HEK293 (cell line): ENCODE measurements at regions not wholly inside any gene's neighbourhood (a gene's known extent, or its start where the extent isn't known, plus 50 kb on each side); places are given as distances from the start of the nearest gene placed in this dataset.
A peak's percentile ranks its signal among the peaks of the same experiment; 100 is the strongest.

Experiments used
- CTCF ChIA-PET: fragments of 350-600 bp; formaldehyde crosslinking; extraction: SDS; loops from one replicate; lab custom pipeline; 2021; ENCODE audit warnings: antibody characterized with exemption; lab: Yijun Ruan, JAX
- POLR2A ChIA-PET: fragments of 300-600 bp; formaldehyde crosslinking; extraction: SDS; loops from one replicate; lab custom pipeline; 2020; ENCODE audit warnings: antibody characterized with exemption, inconsistent platforms; lab: Yijun Ruan, JAX
- H3K27ac ChIP-seq: fragments of 200-500 bp; sonication (Bioruptor generic); 2 replicates; pipeline ENCODE4 v1.5.1; 2014; ENCODE audit warnings: low read depth, low read length, control low read depth, inconsistent platforms; ENCODE audit errors: extremely low read depth
- H3K36me3 ChIP-seq, 2 experiments: fragments of 200-500 bp in 1 of 2; sonication (Bioruptor generic) in 1 of 2; 1 replicate in 1 of 2; 2 replicates in 1 of 2; pipeline ENCODE4 v1.5.1; 2014 to 2017; ENCODE audit warnings: inconsistent platforms in 2 of 2, low read length in 2 of 2; ENCODE audit not compliant: control insufficient read depth in 2 of 2, insufficient read depth in 1 of 2
- H3K4me1 ChIP-seq: fragments of 200-500 bp; sonication (Bioruptor generic); 2 replicates; pipeline ENCODE4 v1.5.1; 2014; ENCODE audit warnings: mild to moderate bottlenecking, low read length, inconsistent platforms; ENCODE audit not compliant: control insufficient read depth, insufficient read depth
- H3K4me3 ChIP-seq: 2 replicates; pipeline ENCODE4 v1.5.1; 2011; ENCODE audit warnings: low read depth, mild to moderate bottlenecking, control low read depth, low read length, moderate library complexity
- H3K9me3 ChIP-seq: fragments of 200-500 bp; sonication (Bioruptor generic); 2 replicates; pipeline ENCODE4 v1.5.1; 2014; ENCODE audit warnings: low read depth, low read length, inconsistent platforms; ENCODE audit not compliant: control insufficient read depth, insufficient read depth
- EGR2 ChIP-seq: fragments of 450-650 bp; formaldehyde crosslinking; IDR thresholded peaks from 2 replicates; pipeline ENCODE4 v1.5.1; 2016; ENCODE audit warnings: low read depth, missing biosample characterization, missing genetic modification characterization
- GFI1B ChIP-seq: fragments of 450-650 bp; formaldehyde crosslinking; IDR thresholded peaks from 2 replicates; pipeline ENCODE4 v1.5.1; 2016; ENCODE audit warnings: missing biosample characterization, missing genetic modification characterization
- ZBTB7A ChIP-seq: fragments of 450-650 bp; formaldehyde crosslinking; IDR thresholded peaks from 2 replicates; pipeline ENCODE4 v1.5.1; 2016; ENCODE audit warnings: low read depth, missing biosample characterization, missing genetic modification characterization
- ZNF112 ChIP-seq: fragments of 450-650 bp; formaldehyde crosslinking; IDR thresholded peaks from 2 replicates; pipeline ENCODE4 v1.5.0; 2017; ENCODE audit warnings: missing biosample characterization, missing genetic modification characterization
- ZNF155 ChIP-seq: fragments of 450-650 bp; formaldehyde crosslinking; IDR thresholded peaks from 2 replicates; pipeline ENCODE4 v1.5.1; 2016; ENCODE audit warnings: missing biosample characterization, missing genetic modification characterization
- ZNF174 ChIP-seq: fragments of 450-650 bp; formaldehyde crosslinking; IDR thresholded peaks from 2 replicates; pipeline ENCODE4 v1.5.0; 2017; ENCODE audit warnings: missing biosample characterization, mild to moderate bottlenecking, missing genetic modification characterization
- ZNF2 ChIP-seq: fragments of 450-650 bp; formaldehyde crosslinking; IDR thresholded peaks from 2 replicates; pipeline ENCODE4 v1.5.1; 2016; ENCODE audit warnings: missing biosample characterization, missing genetic modification characterization
- ZNF214 ChIP-seq: fragments of 450-650 bp; formaldehyde crosslinking; IDR thresholded peaks from 2 replicates; pipeline ENCODE4 v1.5.1; 2017; ENCODE audit warnings: missing biosample characterization, mild to moderate bottlenecking, missing genetic modification characterization, borderline replicate concordance
- ZNF37A ChIP-seq: fragments of 450-650 bp; IDR thresholded peaks from 2 replicates; pipeline ENCODE4 v1.5.1; 2018; ENCODE audit warnings: missing biosample characterization, missing genetic modification characterization
- ZNF521 ChIP-seq: fragments of 450-650 bp; formaldehyde crosslinking; IDR thresholded peaks from 2 replicates; pipeline ENCODE4 v1.5.1; 2017; ENCODE audit warnings: missing biosample characterization, mild to moderate bottlenecking, missing genetic modification characterization
- ZNF658 ChIP-seq: fragments of 450-650 bp; formaldehyde crosslinking; IDR thresholded peaks from 2 replicates; pipeline ENCODE4; 2016; ENCODE audit warnings: missing biosample characterization, missing genetic modification characterization
- ZNF785 ChIP-seq: fragments of 450-650 bp; formaldehyde crosslinking; IDR thresholded peaks from 2 replicates; pipeline ENCODE4 v1.5.1; 2016; ENCODE audit warnings: missing biosample characterization, missing genetic modification characterization
- ZXDB ChIP-seq: fragments of 450-650 bp; formaldehyde crosslinking; IDR thresholded peaks from 2 replicates; pipeline ENCODE4 v1.5.1; 2016; ENCODE audit warnings: missing biosample characterization, missing genetic modification characterization
- TF ChIP-seq, protein P1 (sequence below): fragments of 450-650 bp; formaldehyde crosslinking; IDR thresholded peaks from 2 replicates; pipeline ENCODE4 v1.5.1; 2016; ENCODE audit warnings: missing biosample characterization, missing genetic modification characterization
- TF ChIP-seq, protein P2 (sequence below): fragments of 450-650 bp; formaldehyde crosslinking; IDR thresholded peaks from 2 replicates; pipeline ENCODE4 v1.5.1; 2016; ENCODE audit warnings: missing biosample characterization, missing genetic modification characterization
- TF ChIP-seq, protein P3 (sequence below): fragments of 450-650 bp; formaldehyde crosslinking; IDR thresholded peaks from 2 replicates; pipeline ENCODE4 v1.5.1; 2017; ENCODE audit warnings: missing biosample characterization, missing genetic modification characterization
- TF ChIP-seq, protein P4 (sequence below): fragments of 450-650 bp; formaldehyde crosslinking; IDR thresholded peaks from 2 replicates; pipeline ENCODE4 v1.5.1; 2017; ENCODE audit warnings: missing biosample characterization, mild to moderate bottlenecking, missing genetic modification characterization, moderate library complexity
- TF ChIP-seq, protein P5 (sequence below): fragments of 450-650 bp; formaldehyde crosslinking; IDR thresholded peaks from 2 replicates; pipeline ENCODE4 v1.5.1; 2016; ENCODE audit warnings: missing biosample characterization, missing genetic modification characterization

DNA sequence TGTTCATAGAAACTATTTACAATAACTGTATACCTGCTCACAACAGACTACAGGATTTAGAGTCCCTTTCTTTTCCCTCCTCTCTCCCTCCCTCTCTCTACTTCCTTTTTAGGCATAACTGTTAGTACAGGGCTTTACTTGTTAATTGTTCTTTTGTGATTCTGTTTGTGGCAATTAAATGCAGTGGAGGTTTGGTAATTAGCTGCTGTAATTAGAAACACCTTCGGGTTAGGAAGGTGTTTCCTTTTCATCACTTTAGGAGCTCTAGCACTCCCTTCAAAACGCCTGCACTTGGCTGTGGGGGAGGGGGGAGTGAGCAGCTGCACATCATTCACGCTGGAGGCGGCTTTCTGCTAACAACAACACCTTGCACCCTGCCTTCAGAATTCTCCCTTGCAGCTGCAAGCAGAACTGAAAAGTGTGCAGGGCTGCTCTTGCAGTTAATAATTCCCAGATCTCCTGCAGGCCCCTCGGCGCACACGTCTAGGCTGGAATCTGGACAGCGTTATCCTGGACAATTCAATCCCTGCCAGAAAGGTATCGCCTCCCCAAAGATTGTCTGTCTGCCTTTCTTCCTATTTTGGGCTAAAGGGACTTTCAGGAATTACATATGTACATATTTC is 242.6 kb upstream of the RGMA start:
- no peaks in the 10 kb centered on the region for H3K4me1 ChIP-seq
- TF ChIP-seq ZNF174, result no peak
- TF ChIP-seq ZNF112 (tag by site-specific recombination), result no peak
- 0 out of 2 replicates have a peak, but pooled peaks have one; percentile 6 for TF ChIP-seq EGR2 (tag by site-specific recombination)
- no peak for TF ChIP-seq ZXDB
- no peak for TF ChIP-seq ZNF37A (tag by site-specific recombination)
- TF ChIP-seq, all 188 proteins: peak for 1
- H3K27ac ChIP-seq, result no peak overlapping the region
- no peaks in the 10 kb centered on the region for H3K36me3 ChIP-seq
- no peaks in the 10 kb centered on the region for H3K9me3 ChIP-seq
- H3K4me3 ChIP-seq, result no peak overlapping the region
- ChIA-PET CTCF (interaction anchor here (0.7 to 1.5 kb wide), 2 partner anchors 440 to 788 kb away, joined by 3 read pairs; no protein-coding TSS in a partner anchor), POLR2A (no interaction called here)

DNA sequence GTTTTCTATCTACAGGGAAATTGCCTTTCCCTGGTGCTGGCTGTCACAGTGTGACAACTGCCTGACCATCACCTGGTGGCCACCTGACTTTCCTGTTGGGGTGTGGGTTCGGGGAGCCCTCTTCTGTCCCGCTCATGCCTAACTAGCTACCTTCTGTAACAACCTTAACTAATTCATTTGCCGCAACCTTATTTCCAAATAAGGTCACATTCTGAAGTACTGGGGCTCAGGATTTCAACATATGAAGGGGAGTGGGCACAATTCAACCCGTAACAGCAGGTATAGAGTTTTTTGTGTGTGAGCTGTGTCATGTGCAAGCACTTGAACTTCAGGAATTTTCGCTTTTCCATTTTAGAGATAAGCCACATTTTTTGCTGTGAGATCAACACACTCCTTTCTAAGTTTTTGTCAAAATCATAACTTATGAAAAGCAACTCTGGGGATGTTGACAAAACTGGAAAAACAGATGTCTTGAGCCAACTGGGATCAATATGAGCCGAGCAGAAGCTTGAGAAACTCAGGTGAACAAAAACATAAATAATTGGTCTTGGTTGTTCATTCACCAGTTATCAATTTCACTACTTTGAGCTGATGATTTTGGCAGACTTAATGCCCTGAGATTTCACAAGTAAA is 242.0 kb upstream of the RGMA start:
- ChIA-PET CTCF (interaction anchor here (1.5 kb wide), 1 partner anchor 789 kb away, joined by 3 read pairs; no protein-coding TSS in a partner anchor), POLR2A (no interaction called here)
- Histone ChIP-seq H3K9me3 (no peaks in the 10 kb centered on the region), H3K27ac (no peak overlapping the region), H3K36me3 (no peaks in the 10 kb centered on the region), H3K4me1 (no peaks in the 10 kb centered on the region), H3K4me3 (no peak overlapping the region)
- TF ChIP-seq, protein P1, sequence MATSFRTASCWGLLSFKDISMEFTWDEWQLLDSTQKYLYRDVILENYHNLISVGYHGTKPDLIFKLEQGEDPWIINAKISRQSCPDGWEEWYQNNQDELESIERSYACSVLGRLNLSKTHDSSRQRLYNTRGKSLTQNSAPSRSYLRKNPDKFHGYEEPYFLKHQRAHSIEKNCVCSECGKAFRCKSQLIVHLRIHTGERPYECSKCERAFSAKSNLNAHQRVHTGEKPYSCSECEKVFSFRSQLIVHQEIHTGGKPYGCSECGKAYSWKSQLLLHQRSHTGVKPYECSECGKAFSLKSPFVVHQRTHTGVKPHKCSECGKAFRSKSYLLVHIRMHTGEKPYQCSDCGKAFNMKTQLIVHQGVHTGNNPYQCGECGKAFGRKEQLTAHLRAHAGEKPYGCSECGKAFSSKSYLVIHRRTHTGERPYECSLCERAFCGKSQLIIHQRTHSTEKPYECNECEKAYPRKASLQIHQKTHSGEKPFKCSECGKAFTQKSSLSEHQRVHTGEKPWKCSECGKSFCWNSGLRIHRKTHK (tag by site-specific recombination), result no peak
- TF ChIP-seq, protein P2, sequence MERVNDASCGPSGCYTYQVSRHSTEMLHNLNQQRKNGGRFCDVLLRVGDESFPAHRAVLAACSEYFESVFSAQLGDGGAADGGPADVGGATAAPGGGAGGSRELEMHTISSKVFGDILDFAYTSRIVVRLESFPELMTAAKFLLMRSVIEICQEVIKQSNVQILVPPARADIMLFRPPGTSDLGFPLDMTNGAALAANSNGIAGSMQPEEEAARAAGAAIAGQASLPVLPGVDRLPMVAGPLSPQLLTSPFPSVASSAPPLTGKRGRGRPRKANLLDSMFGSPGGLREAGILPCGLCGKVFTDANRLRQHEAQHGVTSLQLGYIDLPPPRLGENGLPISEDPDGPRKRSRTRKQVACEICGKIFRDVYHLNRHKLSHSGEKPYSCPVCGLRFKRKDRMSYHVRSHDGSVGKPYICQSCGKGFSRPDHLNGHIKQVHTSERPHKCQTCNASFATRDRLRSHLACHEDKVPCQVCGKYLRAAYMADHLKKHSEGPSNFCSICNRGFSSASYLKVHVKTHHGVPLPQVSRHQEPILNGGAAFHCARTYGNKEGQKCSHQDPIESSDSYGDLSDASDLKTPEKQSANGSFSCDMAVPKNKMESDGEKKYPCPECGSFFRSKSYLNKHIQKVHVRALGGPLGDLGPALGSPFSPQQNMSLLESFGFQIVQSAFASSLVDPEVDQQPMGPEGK (tag by site-specific recombination), result no peak
- TF ChIP-seq ZNF2 (tag by site-specific recombination) (no peak), ZBTB7A (no peak), ZNF214 (no peak), GFI1B (tag by site-specific recombination) (no peak), ZNF785 (tag by site-specific recombination) (no peak), ZNF658 (tag by site-specific recombination) (no peak), ZNF521 (no peak), ZNF155 (tag by site-specific recombination) (no peak)
- TF ChIP-seq, protein P3, sequence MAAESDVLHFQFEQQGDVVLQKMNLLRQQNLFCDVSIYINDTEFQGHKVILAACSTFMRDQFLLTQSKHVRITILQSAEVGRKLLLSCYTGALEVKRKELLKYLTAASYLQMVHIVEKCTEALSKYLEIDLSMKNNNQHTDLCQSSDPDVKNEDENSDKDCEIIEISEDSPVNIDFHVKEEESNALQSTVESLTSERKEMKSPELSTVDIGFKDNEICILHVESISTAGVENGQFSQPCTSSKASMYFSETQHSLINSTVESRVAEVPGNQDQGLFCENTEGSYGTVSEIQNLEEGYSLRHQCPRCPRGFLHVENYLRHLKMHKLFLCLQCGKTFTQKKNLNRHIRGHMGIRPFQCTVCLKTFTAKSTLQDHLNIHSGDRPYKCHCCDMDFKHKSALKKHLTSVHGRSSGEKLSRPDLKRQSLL, result no peak
- TF ChIP-seq, protein P4, sequence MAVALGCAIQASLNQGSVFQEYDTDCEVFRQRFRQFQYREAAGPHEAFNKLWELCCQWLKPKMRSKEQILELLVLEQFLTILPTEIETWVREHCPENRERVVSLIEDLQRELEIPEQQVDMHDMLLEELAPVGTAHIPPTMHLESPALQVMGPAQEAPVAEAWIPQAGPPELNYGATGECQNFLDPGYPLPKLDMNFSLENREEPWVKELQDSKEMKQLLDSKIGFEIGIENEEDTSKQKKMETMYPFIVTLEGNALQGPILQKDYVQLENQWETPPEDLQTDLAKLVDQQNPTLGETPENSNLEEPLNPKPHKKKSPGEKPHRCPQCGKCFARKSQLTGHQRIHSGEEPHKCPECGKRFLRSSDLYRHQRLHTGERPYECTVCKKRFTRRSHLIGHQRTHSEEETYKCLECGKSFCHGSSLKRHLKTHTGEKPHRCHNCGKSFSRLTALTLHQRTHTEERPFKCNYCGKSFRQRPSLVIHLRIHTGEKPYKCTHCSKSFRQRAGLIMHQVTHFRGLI (tag by site-specific recombination), result no peak
- TF ChIP-seq, protein P5, sequence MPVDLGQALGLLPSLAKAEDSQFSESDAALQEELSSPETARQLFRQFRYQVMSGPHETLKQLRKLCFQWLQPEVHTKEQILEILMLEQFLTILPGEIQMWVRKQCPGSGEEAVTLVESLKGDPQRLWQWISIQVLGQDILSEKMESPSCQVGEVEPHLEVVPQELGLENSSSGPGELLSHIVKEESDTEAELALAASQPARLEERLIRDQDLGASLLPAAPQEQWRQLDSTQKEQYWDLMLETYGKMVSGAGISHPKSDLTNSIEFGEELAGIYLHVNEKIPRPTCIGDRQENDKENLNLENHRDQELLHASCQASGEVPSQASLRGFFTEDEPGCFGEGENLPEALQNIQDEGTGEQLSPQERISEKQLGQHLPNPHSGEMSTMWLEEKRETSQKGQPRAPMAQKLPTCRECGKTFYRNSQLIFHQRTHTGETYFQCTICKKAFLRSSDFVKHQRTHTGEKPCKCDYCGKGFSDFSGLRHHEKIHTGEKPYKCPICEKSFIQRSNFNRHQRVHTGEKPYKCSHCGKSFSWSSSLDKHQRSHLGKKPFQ (tag by site-specific recombination), result no peak
